ENCODE measurements at regions not wholly inside any gene's neighbourhood (a gene's known extent, or its start where the extent isn't known, plus 50 kb on each side); places are given as distances from the start of the nearest gene placed in this dataset.

- TF ChIP-seq POLR2A (IDR thresholded peaks at IDR 0.05; ENCODE audit: low read length) = no peak
- TF ChIP-seq GATA1 (IDR thresholded peaks at IDR 0.05; ENCODE audit: low read depth, low read length) = no peak
These were observed 119.2 kb upstream of the FAM241A start for GRCh38 chr4:112026058-112026457.
